Prostate gland (tissue), 2 donors: ENCODE measurements at regions not wholly inside any gene's neighbourhood (a gene's known extent, or its start where the extent isn't known, plus 50 kb on each side); places are given as distances from the start of the nearest gene placed in this dataset.

ENCODE experiments used
- CTCF ChIP-seq, 4 experiments: fragments of 200-600 bp in 2 of 4; fragments of 450-650 bp in 2 of 4; sonication (generic) in 2 of 4; IDR thresholded peaks; 1 replicate in 3 of 4; 2 replicates in 1 of 4; pipeline ENCODE4 v1.5.1; 2016 to 2019; ENCODE audit warnings: antibody characterized with exemption in 4 of 4, mild to moderate bottlenecking in 2 of 4, moderate library complexity in 2 of 4
- POLR2A ChIP-seq: fragments of 450-650 bp; IDR thresholded peaks from one replicate; pipeline ENCODE4 v1.6.1; 2016; ENCODE audit warnings: antibody characterized with exemption, mild to moderate bottlenecking

DNA sequence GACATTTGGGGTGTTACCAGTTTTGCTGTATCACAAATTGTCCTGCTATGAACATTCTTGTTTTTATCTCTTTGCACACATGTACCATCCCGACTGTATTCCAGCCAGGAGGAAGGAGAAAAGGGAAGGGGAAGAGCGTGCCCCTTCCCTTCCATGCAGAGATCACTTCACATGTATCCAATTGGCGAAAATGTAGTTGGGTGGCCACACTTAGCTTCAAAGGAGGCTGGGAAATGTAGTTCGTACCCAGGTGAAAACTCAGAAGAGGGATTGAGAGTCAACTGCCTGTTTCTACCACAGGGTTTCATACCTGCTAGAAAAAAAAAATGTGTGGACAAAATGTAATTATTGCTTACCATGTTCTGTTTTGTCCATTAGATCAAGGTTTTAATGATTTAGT lies 189.1 kb upstream of the PELI2 start:
- no peak for TF ChIP-seq POLR2A
- TF ChIP-seq CTCF (IDR thresholded peaks at IDR 0.05) = no peak
